PC-3 (cell line): ENCODE measurements at regions not wholly inside any gene's neighbourhood (a gene's known extent, or its start where the extent isn't known, plus 50 kb on each side); places are given as distances from the start of the nearest gene placed in this dataset.

Experiments used
- ATAC-seq: fragments of 200-7000 bp; cut with Tn5 transposase; 2 replicates; pipeline ENCODE4 v1.9.1; 2020; ENCODE audit warnings: mild to moderate bottlenecking, moderate library complexity
- BruUV-seq: library from RNA; stranded (reverse); fragments of 400-500 nt; replicated peaks from 2 replicates; lab custom pipeline; 2021; lab: Mats Ljungman, UMichigan
- CTCF ChIA-PET: fragments of 300-600 bp; sonication (Branson Sonifier 250); formaldehyde crosslinking; loops from one replicate; lab custom pipeline; 2022; ENCODE audit warnings: antibody characterized with exemption; lab: Charles Lee
- POLR2A ChIA-PET: fragments of 300-600 bp; sonication (Branson Sonifier 250); formaldehyde crosslinking; loops from one replicate; lab custom pipeline; 2022; ENCODE audit warnings: antibody characterized with exemption; ENCODE audit not compliant: unreplicated experiment; lab: Charles Lee
- DNase-seq: peaks from one replicate; pipeline ENCODE4 v3.0.0-alpha.2; 2015
- H2AFZ ChIP-seq: fragments of 300-600 bp; sonication (generic); 2 replicates; pipeline ENCODE4 v1.6.0; 2016; ENCODE audit warnings: antibody characterized with exemption, low read length
- H3F3A ChIP-seq: fragments of 300-600 bp; sonication (generic); one replicate; pipeline ENCODE4 v1.6.0; 2017; ENCODE audit warnings: antibody characterized with exemption, low read length, control low read depth, mild to moderate bottlenecking; ENCODE audit not compliant: unreplicated experiment
- H3K27ac ChIP-seq: fragments of 300-600 bp; sonication (generic); 2 replicates; pipeline ENCODE4 v1.5.1; 2016; ENCODE audit warnings: mild to moderate bottlenecking, low read length
- H3K27me3 ChIP-seq: fragments of 300-600 bp; sonication (generic); 2 replicates; pipeline ENCODE4 v1.6.1; 2016; ENCODE audit warnings: low read length, mixed read lengths
- H3K36me3 ChIP-seq: fragments of 300-600 bp; sonication (generic); 2 replicates; pipeline ENCODE4 v1.6.1; 2016; ENCODE audit warnings: low read depth, mixed run types, low read length, mixed read lengths
- H3K4me1 ChIP-seq: fragments of 300-600 bp; sonication (generic); 2 replicates; pipeline ENCODE4 v1.5.1; 2016; ENCODE audit warnings: low read length; ENCODE audit not compliant: insufficient read depth
- H3K4me2 ChIP-seq: fragments of 300-600 bp; sonication (generic); 2 replicates; pipeline ENCODE4 v1.6.0; 2016; ENCODE audit warnings: low read length
- H3K4me3 ChIP-seq: fragments of 300-600 bp; sonication (generic); 2 replicates; pipeline ENCODE4 v1.5.1; 2016; ENCODE audit warnings: mild to moderate bottlenecking, low read length, mixed read lengths
- H3K79me2 ChIP-seq: fragments of 300-600 bp; sonication (generic); 2 replicates; pipeline ENCODE4 v1.6.1; 2017; ENCODE audit warnings: low read length, mixed read lengths
- H3K9ac ChIP-seq: fragments of 300-600 bp; sonication (generic); 2 replicates; pipeline ENCODE4 v1.6.0; 2016; ENCODE audit warnings: mild to moderate bottlenecking, low read length
- H3K9me2 ChIP-seq: fragments of 300-600 bp; sonication (generic); replicated peaks from 2 replicates; pipeline ENCODE4 v1.6.1; 2016; ENCODE audit warnings: mixed run types, low read length, mixed read lengths
- H3K9me3 ChIP-seq: fragments of 300-600 bp; sonication (generic); 2 replicates; pipeline ENCODE4 v1.6.1; 2016; ENCODE audit warnings: low read length, mixed read lengths
- H4K20me1 ChIP-seq: fragments of 300-600 bp; sonication (generic); 2 replicates; pipeline ENCODE4 v1.6.1; 2016; ENCODE audit warnings: low read length, mixed read lengths
- EZH2 ChIP-seq: fragments of 300-600 bp; sonication (generic); IDR thresholded peaks from one replicate; pipeline ENCODE4 v1.6.1; 2017; ENCODE audit warnings: antibody characterized with exemption, mild to moderate bottlenecking, low read length; ENCODE audit not compliant: unreplicated experiment
- EZH2phosphoT487 ChIP-seq: fragments of 300-600 bp; sonication (generic); IDR thresholded peaks from 2 replicates; pipeline ENCODE4 v1.6.1; 2018; ENCODE audit warnings: mild to moderate bottlenecking, antibody characterized with exemption, low read length, borderline replicate concordance
- intact Hi-C: fragments of 100-400 bp; cut with micrococcal nuclease; formaldehyde crosslinking; loops from 2 replicates; pipeline ENCODE4 v1.9.0; 2023
- TF ChIP-seq, protein P1 (sequence below): fragments of 300-600 bp; sonication (generic); conservative IDR thresholded peaks from 2 replicates; pipeline ENCODE4 v1.5.1; 2017; ENCODE audit warnings: antibody characterized with exemption, low read depth, mild to moderate bottlenecking, low read length

DNA sequence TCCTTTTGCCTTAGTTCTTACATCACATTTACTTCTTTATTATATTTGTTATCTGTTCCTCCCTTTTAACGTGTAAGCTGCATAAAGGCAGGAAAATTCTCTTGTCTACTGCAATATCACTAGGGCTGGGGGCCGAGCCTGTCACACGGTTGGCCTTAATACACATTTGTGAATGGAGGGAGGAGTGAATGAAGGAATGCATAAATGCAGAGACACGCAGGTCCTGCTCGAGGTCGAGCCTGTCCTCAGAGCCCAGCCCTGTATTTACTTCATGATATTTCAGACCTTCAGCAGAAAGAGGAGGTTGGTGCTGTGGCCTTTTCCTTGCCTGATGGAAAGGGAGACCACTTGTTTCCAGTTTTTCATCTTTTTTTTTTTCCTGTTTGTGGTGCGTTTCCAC, 671.3 kb downstream of the PTPRU start:
- no peak overlapping the region for H3K27ac ChIP-seq
- POLR2A ChIA-PET = no interaction called here
- no peaks in the 10 kb centered on the region for H3K36me3 ChIP-seq
- H3K4me2 ChIP-seq = no peak overlapping the region
- DNase-seq (no peak), ATAC-seq (no peak)
- H3K27me3 ChIP-seq = peaks cover 76% of the 10 kb centered on the region
- CTCF ChIA-PET = no interaction called here
- H4K20me1 ChIP-seq = no peaks in the 10 kb centered on the region
- no peaks in the 10 kb centered on the region for H3K9me2 ChIP-seq
- H3F3A ChIP-seq = no peaks in the 10 kb centered on the region
- no peaks in the 10 kb centered on the region for H3K79me2 ChIP-seq
- H3K9ac ChIP-seq = no peak overlapping the region
- no peak for TF ChIP-seq EZH2phosphoT487
- TF ChIP-seq, protein P1, sequence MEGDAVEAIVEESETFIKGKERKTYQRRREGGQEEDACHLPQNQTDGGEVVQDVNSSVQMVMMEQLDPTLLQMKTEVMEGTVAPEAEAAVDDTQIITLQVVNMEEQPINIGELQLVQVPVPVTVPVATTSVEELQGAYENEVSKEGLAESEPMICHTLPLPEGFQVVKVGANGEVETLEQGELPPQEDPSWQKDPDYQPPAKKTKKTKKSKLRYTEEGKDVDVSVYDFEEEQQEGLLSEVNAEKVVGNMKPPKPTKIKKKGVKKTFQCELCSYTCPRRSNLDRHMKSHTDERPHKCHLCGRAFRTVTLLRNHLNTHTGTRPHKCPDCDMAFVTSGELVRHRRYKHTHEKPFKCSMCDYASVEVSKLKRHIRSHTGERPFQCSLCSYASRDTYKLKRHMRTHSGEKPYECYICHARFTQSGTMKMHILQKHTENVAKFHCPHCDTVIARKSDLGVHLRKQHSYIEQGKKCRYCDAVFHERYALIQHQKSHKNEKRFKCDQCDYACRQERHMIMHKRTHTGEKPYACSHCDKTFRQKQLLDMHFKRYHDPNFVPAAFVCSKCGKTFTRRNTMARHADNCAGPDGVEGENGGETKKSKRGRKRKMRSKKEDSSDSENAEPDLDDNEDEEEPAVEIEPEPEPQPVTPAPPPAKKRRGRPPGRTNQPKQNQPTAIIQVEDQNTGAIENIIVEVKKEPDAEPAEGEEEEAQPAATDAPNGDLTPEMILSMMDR = no peak
- no TSS peak for BruUV-seq
- H2AFZ ChIP-seq = no peak overlapping the region
- H3K4me3 ChIP-seq = no peak overlapping the region
- no peaks in the 10 kb centered on the region for H3K4me1 ChIP-seq
- H3K9me3 ChIP-seq = no peaks in the 10 kb centered on the region
- intact Hi-C loops = no loop called here

- BruUV-seq = no TSS peak
- Histone ChIP-seq H2AFZ (no peak overlapping the region), H3K79me2 (no peaks in the 10 kb centered on the region), H3K9me3 (no peaks in the 10 kb centered on the region), H3K27me3 (peaks cover 82% of the 10 kb centered on the region), H3K9me2 (no peaks in the 10 kb centered on the region), H4K20me1 (no peaks in the 10 kb centered on the region), H3K9ac (no peak overlapping the region), H3K4me3 (no peak overlapping the region), H3K27ac (no peak overlapping the region), H3K4me2 (no peak overlapping the region), H3F3A (no peaks in the 10 kb centered on the region), H3K4me1 (no peaks in the 10 kb centered on the region), H3K36me3 (no peaks in the 10 kb centered on the region)
- ChIA-PET POLR2A (no interaction called here), CTCF (no interaction called here)
- TF ChIP-seq EZH2phosphoT487 (no peak), EZH2 (no peak)
- TF ChIP-seq, protein P1 = no peak
- ATAC-seq = no peak
- DNase-seq = no peak
- intact Hi-C loops = no loop called here
Measured at GRCh38 chr1:29906927-29907326, 670.6 kb downstream of the PTPRU start.

GRCh38 chr1:29903548-29904166, 667.3 kb downstream of the PTPRU start:
- ATAC-seq (no peak), DNase-seq (no peak)
- BruUV-seq = no TSS peak
- no peaks in the 10 kb centered on the region for H3F3A ChIP-seq
- no peak overlapping the region for H2AFZ ChIP-seq
- ChIA-PET POLR2A (no interaction called here), CTCF (no interaction called here)
- H3K27me3 ChIP-seq = peaks cover 72% of the 10 kb centered on the region
- H3K4me1 ChIP-seq = no peaks in the 10 kb centered on the region
- H3K79me2 ChIP-seq = no peaks in the 10 kb centered on the region
- intact Hi-C loops = no loop called here
- no peak overlapping the region for H3K27ac ChIP-seq
- no peaks in the 10 kb centered on the region for H4K20me1 ChIP-seq
- H3K9me2 ChIP-seq = no peaks in the 10 kb centered on the region
- no peaks in the 10 kb centered on the region for H3K9me3 ChIP-seq
- H3K9ac ChIP-seq = no peak overlapping the region
- H3K4me3 ChIP-seq = no peak overlapping the region
- no peaks in the 10 kb centered on the region for H3K36me3 ChIP-seq
- H3K4me2 ChIP-seq = no peak overlapping the region
- no peak for TF ChIP-seq EZH2phosphoT487
- TF ChIP-seq, protein P1 = no peak
- TF ChIP-seq EZH2 = no peak
